DND-41 (cell line): ENCODE measurements at regions not wholly inside any gene's neighbourhood (a gene's known extent, or its start where the extent isn't known, plus 50 kb on each side); places are given as distances from the start of the nearest gene placed in this dataset.

Experiments
- ATAC-seq: fragments of 200-7000 bp; cut with Tn5 transposase; 3 replicates; pipeline ENCODE4 v1.9.1; 2021; ENCODE audit warnings: low read depth; ENCODE audit not compliant: insufficient read depth
- DNase-seq: peaks from one replicate; pipeline ENCODE4 v3.0.0-alpha.2; 2020
- H2AFZ ChIP-seq: 2 replicates; pipeline ENCODE4 v1.6.0; 2012; ENCODE audit warnings: low read depth, low read length
- H3K27ac ChIP-seq: 2 replicates; pipeline ENCODE4 v1.5.1; 2012; ENCODE audit warnings: low read length, inconsistent platforms
- H3K27me3 ChIP-seq: fragments of 200-600 bp; sonication (generic); 2 replicates; pipeline ENCODE4 v1.6.0; 2012; ENCODE audit warnings: low read length, mild to moderate bottlenecking, inconsistent platforms; ENCODE audit not compliant: insufficient read depth, poor library complexity
- H3K36me3 ChIP-seq: 2 replicates; pipeline ENCODE4 v1.5.1; 2012; ENCODE audit warnings: low read length, inconsistent platforms; ENCODE audit not compliant: insufficient read depth
- H3K4me1 ChIP-seq: 2 replicates; pipeline ENCODE4 v1.5.1; 2012; ENCODE audit warnings: mild to moderate bottlenecking, low read length; ENCODE audit not compliant: insufficient read depth
- H3K4me2 ChIP-seq: 2 replicates; pipeline ENCODE4 v1.6.0; 2012; ENCODE audit warnings: mild to moderate bottlenecking, moderate library complexity, low read length, inconsistent platforms; ENCODE audit not compliant: insufficient read depth
- H3K4me3 ChIP-seq, 2 experiments: fragments of 200-600 bp in 1 of 2; shearing (Covaris generic) in 1 of 2; 2 replicates each; pipeline ENCODE4 v1.5.1; 2012 to 2016; ENCODE audit warnings: inconsistent platforms in 2 of 2, low read length in 2 of 2, mild to moderate bottlenecking in 2 of 2, low read depth in 1 of 2, moderate library complexity in 1 of 2
- H3K79me2 ChIP-seq: 2 replicates; pipeline ENCODE4 v1.6.0; 2012; ENCODE audit warnings: low read length, inconsistent platforms; ENCODE audit not compliant: insufficient read depth
- H3K9ac ChIP-seq: 2 replicates; pipeline ENCODE4 v1.6.0; 2012; ENCODE audit warnings: low read depth, mild to moderate bottlenecking, inconsistent platforms, low read length, moderate library complexity
- H3K9me3 ChIP-seq: 2 replicates; pipeline ENCODE4 v1.5.1; 2012; ENCODE audit warnings: low read length, moderate library complexity, mild to moderate bottlenecking, inconsistent platforms; ENCODE audit not compliant: insufficient read depth, severe bottlenecking
- H4K20me1 ChIP-seq: 2 replicates; pipeline ENCODE4 v1.6.0; 2012; ENCODE audit warnings: low read length; ENCODE audit not compliant: insufficient read depth
- EZH2 ChIP-seq: IDR thresholded peaks from 3 replicates; pipeline ENCODE4 v1.6.1; 2012; ENCODE audit warnings: borderline replicate concordance, low read depth, mild to moderate bottlenecking, moderate library complexity, low read length, inconsistent platforms; ENCODE audit not compliant: severe bottlenecking
- TF ChIP-seq, protein P1 (sequence below): IDR thresholded peaks from 2 replicates; pipeline ENCODE4 v1.5.1; 2012; ENCODE audit warnings: borderline replicate concordance, low read length, moderate library complexity, mild to moderate bottlenecking; ENCODE audit not compliant: poor library complexity, severe bottlenecking; ENCODE audit errors: extremely low read depth

- no peaks in the 10 kb centered on the region for H3K36me3 ChIP-seq
- no peaks in the 10 kb centered on the region for H3K9me3 ChIP-seq
- ATAC-seq = no peak
- no peaks in the 10 kb centered on the region for H4K20me1 ChIP-seq
- H3K4me2 ChIP-seq = no peak overlapping the region
- no peak overlapping the region for H2AFZ ChIP-seq
- DNase-seq = no peak
- no peak overlapping the region for H3K9ac ChIP-seq
- H3K27me3 ChIP-seq = peaks cover 3% of the 10 kb centered on the region
- H3K79me2 ChIP-seq = no peaks in the 10 kb centered on the region
- H3K27ac ChIP-seq = no peak overlapping the region
- H3K4me1 ChIP-seq = no peaks in the 10 kb centered on the region
- TF ChIP-seq, protein P1, sequence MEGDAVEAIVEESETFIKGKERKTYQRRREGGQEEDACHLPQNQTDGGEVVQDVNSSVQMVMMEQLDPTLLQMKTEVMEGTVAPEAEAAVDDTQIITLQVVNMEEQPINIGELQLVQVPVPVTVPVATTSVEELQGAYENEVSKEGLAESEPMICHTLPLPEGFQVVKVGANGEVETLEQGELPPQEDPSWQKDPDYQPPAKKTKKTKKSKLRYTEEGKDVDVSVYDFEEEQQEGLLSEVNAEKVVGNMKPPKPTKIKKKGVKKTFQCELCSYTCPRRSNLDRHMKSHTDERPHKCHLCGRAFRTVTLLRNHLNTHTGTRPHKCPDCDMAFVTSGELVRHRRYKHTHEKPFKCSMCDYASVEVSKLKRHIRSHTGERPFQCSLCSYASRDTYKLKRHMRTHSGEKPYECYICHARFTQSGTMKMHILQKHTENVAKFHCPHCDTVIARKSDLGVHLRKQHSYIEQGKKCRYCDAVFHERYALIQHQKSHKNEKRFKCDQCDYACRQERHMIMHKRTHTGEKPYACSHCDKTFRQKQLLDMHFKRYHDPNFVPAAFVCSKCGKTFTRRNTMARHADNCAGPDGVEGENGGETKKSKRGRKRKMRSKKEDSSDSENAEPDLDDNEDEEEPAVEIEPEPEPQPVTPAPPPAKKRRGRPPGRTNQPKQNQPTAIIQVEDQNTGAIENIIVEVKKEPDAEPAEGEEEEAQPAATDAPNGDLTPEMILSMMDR = no peak
- TF ChIP-seq EZH2 = no peak
- H3K4me3 ChIP-seq = no peak overlapping the region
These were observed 65.1 kb upstream of the BET1 start for GRCh38 chr7:94069162-94069739.

DNA sequence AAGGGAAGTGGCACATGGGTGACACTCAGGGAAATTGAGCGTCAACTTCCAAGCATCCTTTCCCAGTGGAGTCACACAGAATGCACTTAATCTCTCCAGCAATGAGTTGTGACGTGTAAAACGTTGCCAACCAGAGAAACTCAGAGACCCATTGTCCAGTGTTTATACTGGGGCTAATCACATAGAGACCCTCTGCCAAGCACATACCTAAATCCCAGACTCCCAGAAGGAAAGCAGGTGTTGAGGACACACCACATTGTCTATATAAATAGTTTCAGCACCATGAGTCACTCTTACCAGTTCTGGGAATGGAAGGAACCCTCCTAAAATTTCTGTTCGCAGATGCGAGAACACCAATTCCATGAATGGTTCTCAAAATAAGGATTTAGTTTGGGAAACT is 76.4 kb upstream of the BET1 start:
- Histone ChIP-seq H3K9ac (no peak overlapping the region), H3K27ac (no peak overlapping the region), H3K36me3 (no peaks in the 10 kb centered on the region), H3K4me2 (no peak overlapping the region), H3K4me3 (no peak overlapping the region), H3K27me3 (peaks cover 4% of the 10 kb centered on the region), H3K79me2 (no peaks in the 10 kb centered on the region), H3K4me1 (no peaks in the 10 kb centered on the region), H2AFZ (no peak overlapping the region), H4K20me1 (no peaks in the 10 kb centered on the region), H3K9me3 (no peaks in the 10 kb centered on the region)
- ATAC-seq = no peak
- no peak for DNase-seq
- TF ChIP-seq, protein P1 = no peak
- TF ChIP-seq EZH2 = no peak

DNA sequence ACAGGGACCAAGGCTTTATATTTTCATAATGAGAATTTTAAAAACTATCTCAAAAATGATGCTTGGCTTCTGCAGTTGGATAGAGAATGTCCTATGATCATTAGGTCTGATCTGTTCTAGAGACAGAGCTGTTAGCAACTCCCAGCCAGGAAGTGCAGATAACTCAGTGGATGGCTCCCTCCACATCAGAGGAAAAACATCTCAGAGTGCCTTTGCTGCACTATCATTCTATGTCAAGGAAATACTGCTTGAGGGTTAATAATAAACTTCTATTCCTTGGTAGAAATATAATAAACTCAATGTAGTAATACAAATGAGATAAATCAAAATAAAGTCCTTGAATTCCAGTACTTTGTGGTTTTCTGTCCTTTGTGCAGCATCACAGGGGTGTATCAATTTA is 78.0 kb upstream of the BET1 start:
- Histone ChIP-seq H3K4me3 (no peak overlapping the region), H3K4me1 (no peaks in the 10 kb centered on the region), H2AFZ (no peak overlapping the region), H4K20me1 (no peaks in the 10 kb centered on the region), H3K27ac (no peak overlapping the region), H3K36me3 (no peaks in the 10 kb centered on the region), H3K27me3 (peaks cover 4% of the 10 kb centered on the region), H3K9ac (no peak overlapping the region), H3K79me2 (no peaks in the 10 kb centered on the region), H3K9me3 (no peaks in the 10 kb centered on the region), H3K4me2 (no peak overlapping the region)
- DNase-seq (no peak), ATAC-seq (no peak)
- TF ChIP-seq, protein P1 = no peak
- TF ChIP-seq EZH2 = no peak
